Stimulated activated CD8-positive, alpha-beta memory T cell treated with anti-CD3 and anti-CD28 coated beads, Interleukin-7, amount 100 ng/mL, for 24 hours (primary cell): ENCODE measurements at regions not wholly inside any gene's neighbourhood (a gene's known extent, or its start where the extent isn't known, plus 50 kb on each side); places are given as distances from the start of the nearest gene placed in this dataset.

ENCODE experiments used
- DNase-seq: peaks from one replicate; pipeline ENCODE4 v3.0.0-alpha.2; 2020; ENCODE audit warnings: low read depth

GRCh38 chr10:131425752-131426533 lies 114.4 kb upstream of the TCERG1L start:
- DNase-seq: no peak

GRCh38 chr10:131426534-131426898 lies 115.0 kb upstream of the TCERG1L start:
- DNase-seq: no peak

GRCh38 chr10:131427281-131427680 lies 115.8 kb upstream of the TCERG1L start:
- DNase-seq: no peak

DNA sequence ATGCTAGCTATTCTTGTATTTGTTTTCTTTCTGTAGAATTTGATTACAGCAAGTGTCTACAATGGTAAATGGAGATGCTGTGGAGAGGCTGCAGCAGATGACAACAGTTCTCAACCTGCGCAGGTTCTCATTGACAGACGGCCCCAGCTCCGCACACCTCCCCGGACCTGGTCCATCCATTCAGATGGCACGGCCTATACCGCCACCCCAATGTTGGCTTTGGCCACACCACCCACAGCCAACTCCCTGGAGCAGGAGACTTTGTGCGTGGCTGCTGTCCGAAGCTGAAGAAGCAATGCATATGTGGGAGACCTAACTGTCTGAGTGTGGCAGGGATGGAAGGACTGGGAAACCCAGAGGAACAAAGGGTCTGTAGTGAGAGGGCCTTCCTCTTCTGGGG lies 116.4 kb upstream of the TCERG1L start:
- DNase-seq: no peak

DNA sequence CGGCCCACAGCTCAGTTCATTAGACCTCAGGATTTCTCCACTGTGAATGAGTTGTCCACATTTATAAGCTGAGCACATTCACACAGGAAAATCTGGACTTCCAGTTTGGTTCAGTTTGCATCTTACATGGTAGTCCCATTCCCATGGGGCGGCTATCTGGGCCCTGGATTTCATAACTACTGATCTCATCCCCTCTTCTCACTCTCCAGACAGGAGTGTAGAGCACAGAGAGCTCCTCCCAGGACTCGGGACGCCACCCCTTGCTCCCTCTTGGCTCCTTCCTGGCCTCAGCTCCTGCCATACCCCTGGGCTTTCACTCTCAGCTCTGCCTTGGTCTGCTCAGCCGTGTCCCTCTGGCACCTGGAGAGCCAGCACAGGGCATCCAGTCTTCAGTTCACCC lies 117.6 kb upstream of the TCERG1L start:
- DNase-seq: no peak

- DNase-seq: no peak
Measured at GRCh38 chr10:131429942-131430341, 118.4 kb upstream of the TCERG1L start.

GRCh38 chr10:131430716-131431412 lies 119.3 kb upstream of the TCERG1L start:
- no peak for DNase-seq

- DNase-seq: no peak
Measured at GRCh38 chr10:131431533-131431932, 120.0 kb upstream of the TCERG1L start.

- no peak for DNase-seq
Measured at GRCh38 chr10:131431978-131432690, 120.6 kb upstream of the TCERG1L start.

DNA sequence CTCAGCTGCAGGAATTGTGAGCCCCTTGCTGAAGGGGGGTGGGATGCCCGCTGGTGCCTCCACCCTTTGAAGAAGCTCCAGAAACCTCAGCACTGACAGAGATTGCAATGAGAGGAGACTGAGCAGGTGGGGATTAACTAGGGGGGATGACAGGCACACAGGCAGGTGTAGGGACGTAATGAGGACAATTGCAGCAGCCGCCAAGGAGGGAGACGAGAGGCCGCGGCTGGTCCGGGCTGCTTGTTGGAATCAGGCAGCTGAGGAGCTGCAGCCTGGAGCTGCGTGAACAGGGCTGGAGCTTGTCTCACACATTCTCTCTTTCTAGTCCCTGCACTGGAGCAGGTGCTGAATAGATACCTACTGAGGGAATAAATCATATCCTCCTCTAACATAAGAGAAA lies 122.0 kb upstream of the TCERG1L start:
- DNase-seq: no peak

GRCh38 chr10:131435232-131435631 lies 123.7 kb upstream of the TCERG1L start:
- no peak for DNase-seq

DNA sequence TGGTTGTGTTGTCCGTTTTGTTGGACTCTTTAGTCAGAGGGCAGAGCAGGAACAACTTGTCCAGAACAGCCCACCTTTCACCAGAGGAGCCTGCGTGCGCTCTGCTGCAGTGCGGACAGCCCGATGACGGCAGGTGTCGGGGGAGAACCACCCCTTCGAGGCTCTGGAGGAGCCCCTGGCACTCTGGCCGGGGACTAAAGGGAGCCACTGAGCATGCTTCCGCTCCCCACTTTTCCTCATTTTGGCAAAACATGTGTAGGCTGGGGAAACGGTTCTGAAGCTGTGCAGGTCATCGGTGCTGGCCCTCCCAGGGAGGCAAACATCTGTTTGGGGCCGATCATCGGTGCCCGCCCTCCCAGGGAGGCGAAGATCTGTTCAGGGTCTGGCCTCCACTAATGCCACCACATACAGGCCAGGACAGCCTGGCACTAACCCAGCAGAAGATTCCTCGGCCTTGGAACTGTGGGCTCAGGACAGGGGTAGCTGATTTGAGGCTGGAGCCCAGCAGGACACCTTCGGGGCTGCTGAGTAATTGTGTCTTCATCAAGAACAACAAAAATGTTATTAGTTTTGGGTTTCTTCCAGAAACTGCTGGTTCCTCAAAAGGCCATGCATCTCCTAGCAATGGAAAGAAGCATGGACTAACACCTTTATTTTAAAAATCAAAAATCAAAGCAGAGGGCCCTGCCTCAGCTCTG lies 124.4 kb upstream of the TCERG1L start:
- DNase-seq: no peak

GRCh38 chr10:131436458-131436857 lies 124.9 kb upstream of the TCERG1L start:
- no peak for DNase-seq

DNA sequence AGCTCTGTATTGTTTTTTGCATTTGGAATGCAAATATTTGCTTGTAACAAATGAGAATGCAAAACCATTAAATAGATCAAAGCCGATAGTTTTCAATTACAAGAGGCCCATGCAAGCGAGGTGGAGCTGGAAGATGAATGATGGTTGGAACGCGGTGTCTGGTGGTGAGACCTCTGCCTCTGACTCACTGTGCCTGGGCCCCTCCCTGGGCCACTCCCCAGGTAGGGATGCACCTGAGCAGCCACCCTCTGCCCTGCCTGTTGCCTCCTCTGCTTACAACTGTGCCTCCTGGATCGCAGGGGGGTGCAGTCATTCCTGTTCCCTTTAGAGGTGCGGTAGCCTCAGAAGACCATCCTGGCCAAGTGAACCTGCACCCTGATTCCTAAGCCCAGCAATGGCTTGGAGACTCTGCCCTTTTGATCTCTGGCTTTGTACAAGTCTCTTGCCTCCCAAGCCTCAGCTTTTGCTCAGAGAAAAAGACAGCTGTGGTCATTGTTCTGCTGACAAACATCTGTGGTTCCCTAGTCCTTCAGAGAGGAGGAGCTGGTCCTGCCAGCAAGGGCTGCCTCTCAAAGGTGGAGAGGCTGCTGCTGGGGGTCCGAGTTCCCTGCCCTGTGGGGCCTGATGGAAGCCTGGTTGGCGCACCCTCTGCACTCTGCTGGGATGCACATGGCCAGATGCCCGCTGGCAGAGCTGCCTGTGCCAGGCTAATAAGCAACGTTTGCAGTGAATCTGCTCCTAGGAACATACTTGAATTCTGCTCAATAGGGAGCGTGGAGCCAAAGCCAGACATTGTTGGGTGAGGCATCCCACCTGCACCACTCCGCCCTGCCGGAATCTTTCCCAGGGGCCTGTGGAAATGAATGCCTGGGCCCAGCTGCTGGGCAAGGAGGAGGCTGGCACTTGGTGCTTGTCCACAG lies 126.3 kb upstream of the TCERG1L start:
- DNase-seq: no peak

- DNase-seq: no peak
Measured at GRCh38 chr10:131438665-131439064, 127.1 kb upstream of the TCERG1L start.

DNA sequence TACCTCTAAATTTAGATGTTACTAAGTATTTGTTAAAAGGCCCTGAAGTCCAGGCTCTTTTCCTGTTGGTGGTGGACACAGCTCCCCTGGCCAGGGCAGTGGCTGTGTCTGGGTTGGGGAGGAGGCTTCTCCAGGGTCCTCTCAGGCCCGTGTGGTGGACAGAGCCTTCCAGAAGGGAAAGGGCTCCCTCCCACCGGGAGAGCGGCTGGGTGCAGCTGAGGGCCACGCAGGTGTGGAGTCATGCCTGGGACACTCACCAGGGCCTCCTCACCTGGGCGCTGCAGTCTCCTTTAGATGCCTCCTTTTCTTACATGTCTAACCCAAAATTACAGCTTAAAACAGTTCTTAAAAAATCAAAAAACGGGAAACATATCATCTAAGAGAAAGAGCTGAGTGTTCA lies 128.2 kb upstream of the TCERG1L start:
- no peak for DNase-seq

DNA sequence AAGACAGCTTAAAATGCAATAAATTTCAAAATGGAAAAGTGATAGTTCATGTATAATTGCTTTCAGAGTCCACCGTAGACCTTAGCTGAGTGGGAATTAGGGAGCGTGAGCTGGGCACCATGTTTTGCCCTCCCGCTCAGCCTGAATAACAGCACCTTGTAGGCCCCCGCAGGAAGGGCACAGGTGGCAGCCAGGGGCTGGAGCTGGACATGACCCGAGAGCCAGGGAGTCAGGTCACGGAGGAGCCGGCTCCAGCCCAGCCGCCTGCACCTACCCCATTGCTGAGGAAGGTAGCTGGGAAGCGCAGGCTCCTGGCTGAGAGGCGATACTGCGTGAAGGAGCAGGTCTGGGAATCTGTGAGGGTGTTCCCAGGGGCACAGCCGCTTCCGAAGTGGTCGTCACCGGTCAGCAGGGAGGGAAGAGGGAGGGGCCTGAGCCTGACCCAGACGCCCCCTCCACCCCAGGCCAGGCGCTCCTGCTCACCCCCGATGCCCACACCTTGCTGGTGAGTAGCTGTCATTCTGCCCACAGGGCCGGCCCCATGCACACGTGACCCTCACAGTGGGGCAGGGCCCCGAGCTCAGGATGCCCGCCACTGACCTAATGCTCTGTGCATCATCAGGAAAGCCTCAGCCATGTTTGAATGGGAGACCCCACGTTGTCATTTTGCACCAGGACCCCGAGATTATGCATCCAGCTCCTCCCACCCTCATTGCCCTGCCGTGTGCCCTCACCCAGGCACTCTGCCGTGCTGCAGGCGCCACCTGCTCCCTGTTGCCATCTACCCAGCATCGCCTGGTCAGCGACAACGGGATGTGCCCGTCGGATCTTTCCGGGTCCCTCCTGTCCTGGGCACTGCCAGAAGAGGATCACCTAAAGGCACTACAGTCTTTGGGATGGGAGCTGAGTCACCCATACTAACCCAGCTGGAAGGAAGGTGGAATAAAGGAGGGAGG lies 129.2 kb upstream of the TCERG1L start:
- no peak for DNase-seq

- no peak for DNase-seq
Measured at GRCh38 chr10:131442271-131442670, 130.8 kb upstream of the TCERG1L start.

DNA sequence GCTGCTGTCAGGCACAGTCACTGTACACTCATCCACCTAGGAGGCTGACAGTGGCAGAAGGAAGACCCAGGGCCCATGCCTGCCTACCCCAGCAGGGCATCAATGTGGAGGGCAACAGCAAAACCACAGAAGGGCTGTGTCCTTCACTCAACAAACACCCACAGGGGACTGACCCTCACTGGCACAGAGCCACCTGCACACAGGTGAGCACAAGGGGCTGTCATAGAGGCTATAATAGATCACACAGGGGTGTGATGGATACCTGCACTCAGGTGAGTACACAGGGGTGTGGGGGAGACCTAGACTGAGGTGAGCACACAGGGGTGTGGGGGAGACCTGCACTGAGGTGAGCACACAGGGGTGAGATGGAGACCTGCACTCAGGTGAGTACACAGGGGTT lies 132.8 kb upstream of the TCERG1L start:
- no peak for DNase-seq

GRCh38 chr10:131444862-131445461 lies 133.4 kb upstream of the TCERG1L start:
- no peak for DNase-seq
